ENCODE measurements at regions not wholly inside any gene's neighbourhood (a gene's known extent, or its start where the extent isn't known, plus 50 kb on each side); places are given as distances from the start of the nearest gene placed in this dataset.

DNA sequence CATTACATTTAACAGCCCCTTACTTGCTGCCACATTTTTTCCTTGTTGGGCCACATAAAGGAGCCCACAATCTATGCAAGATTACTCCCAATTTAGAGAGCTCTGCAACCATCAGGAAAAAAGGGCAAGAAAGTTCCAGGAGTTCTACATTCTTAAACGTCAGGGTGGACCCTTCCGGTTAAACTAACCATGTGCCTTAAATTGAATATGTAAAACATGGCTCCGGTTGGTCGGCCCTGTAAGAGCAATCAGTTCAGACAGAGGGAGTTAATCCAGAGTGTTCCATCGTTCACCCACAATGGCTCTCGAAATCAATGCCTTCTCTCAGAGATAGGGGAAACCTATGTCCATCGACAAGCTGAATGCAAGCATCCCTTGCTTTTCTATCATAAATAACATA lies 253.7 kb upstream of the PFKP start (continued):
- TF ChIP-seq, protein P1, sequence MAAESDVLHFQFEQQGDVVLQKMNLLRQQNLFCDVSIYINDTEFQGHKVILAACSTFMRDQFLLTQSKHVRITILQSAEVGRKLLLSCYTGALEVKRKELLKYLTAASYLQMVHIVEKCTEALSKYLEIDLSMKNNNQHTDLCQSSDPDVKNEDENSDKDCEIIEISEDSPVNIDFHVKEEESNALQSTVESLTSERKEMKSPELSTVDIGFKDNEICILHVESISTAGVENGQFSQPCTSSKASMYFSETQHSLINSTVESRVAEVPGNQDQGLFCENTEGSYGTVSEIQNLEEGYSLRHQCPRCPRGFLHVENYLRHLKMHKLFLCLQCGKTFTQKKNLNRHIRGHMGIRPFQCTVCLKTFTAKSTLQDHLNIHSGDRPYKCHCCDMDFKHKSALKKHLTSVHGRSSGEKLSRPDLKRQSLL (tag by site-specific recombination; IDR thresholded peaks at IDR 0.05): no peak
- TF ChIP-seq ZNF707 (tag by site-specific recombination; IDR thresholded peaks at IDR 0.05): no peak
- TF ChIP-seq, protein P2, sequence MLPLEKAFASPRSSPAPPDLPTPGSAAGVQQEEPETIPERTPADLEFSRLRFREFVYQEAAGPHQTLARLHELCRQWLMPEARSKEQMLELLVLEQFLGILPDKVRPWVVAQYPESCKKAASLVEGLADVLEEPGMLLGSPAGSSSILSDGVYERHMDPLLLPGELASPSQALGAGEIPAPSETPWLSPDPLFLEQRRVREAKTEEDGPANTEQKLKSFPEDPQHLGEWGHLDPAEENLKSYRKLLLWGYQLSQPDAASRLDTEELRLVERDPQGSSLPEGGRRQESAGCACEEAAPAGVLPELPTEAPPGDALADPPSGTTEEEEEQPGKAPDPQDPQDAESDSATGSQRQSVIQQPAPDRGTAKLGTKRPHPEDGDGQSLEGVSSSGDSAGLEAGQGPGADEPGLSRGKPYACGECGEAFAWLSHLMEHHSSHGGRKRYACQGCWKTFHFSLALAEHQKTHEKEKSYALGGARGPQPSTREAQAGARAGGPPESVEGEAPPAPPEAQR (tag by site-specific recombination; IDR thresholded peaks at IDR 0.05): no peak
- TF ChIP-seq ZNF140 (tag by site-specific recombination; IDR thresholded peaks at IDR 0.05): no peak
- TF ChIP-seq ZNF768 (tag by site-specific recombination; IDR thresholded peaks at IDR 0.05): no peak
- TF ChIP-seq, protein P3, sequence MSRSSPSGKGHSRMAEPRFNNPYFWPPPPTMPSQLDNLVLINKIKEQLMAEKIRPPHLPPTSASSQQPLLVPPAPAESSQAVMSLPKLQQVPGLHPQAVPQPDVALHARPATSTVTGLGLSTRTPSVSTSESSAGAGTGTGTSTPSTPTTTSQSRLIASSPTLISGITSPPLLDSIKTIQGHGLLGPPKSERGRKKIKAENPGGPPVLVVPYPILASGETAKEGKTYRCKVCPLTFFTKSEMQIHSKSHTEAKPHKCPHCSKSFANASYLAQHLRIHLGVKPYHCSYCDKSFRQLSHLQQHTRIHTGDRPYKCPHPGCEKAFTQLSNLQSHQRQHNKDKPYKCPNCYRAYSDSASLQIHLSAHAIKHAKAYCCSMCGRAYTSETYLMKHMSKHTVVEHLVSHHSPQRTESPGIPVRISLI (tag by site-specific recombination; IDR thresholded peaks at IDR 0.05): no peak
- no peak for TF ChIP-seq KLF9 (tag by site-specific recombination; IDR thresholded peaks at IDR 0.05; ENCODE audit: low read depth)
- no peak for TF ChIP-seq TRIM28 (IDR thresholded peaks at IDR 0.05; ENCODE audit: borderline replicate concordance, low read length)
- TF ChIP-seq, protein P4, sequence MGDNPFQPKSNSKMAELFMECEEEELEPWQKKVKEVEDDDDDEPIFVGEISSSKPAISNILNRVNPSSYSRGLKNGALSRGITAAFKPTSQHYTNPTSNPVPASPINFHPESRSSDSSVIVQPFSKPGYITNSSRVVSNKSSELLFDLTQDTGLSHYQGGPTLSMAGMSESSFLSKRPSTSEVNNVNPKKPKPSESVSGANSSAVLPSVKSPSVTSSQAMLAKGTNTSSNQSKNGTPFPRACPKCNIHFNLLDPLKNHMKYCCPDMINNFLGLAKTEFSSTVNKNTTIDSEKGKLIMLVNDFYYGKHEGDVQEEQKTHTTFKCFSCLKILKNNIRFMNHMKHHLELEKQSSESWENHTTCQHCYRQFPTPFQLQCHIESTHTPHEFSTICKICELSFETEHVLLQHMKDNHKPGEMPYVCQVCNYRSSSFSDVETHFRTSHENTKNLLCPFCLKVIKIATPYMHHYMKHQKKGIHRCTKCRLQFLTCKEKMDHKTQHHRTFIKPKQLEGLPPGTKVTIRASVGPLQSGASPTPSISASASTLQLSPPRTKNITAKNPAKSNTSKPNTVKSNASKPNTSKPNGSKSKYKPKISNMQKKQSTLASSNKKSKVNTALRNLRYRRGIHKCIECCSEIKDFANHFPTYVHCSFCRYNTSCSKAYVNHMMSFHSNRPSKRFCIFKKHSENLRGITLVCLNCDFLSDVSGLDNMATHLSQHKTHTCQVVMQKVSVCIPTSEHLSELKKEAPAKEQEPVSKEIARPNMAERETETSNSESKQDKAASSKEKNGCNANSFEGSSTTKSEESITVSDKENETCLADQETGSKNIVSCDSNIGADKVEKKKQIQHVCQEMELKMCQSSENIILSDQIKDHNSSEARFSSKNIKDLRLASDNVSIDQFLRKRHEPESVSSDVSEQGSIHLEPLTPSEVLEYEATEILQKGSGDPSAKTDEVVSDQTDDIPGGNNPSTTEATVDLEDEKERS (tag by site-specific recombination; IDR thresholded peaks at IDR 0.05): no peak

DNA sequence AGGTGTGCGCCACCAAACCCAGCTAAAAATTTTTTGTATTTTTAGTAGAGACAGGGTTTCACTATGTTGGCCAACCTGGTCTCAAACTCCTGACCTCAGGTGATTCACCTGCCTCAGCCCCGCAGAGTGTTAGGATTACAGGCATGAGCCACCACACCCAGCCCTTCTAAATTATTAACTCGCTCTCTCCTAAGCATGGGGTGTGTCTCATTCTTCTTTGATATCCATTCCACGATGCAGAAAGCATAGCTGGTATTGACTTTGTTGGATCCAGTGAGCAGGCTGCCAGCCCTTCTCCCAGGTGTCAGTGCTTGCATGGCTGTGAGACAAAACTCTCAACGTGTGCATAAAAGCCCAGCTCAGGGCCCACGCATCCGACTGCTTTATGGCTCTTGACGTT lies 254.1 kb upstream of the PFKP start:
- H3K4me1 ChIP-seq (ENCODE audit: control insufficient read depth, insufficient read depth, low read length): no peaks in the 10 kb centered on the region
- H3K36me3 ChIP-seq (ENCODE audit: control insufficient read depth in 2 of 2, insufficient read depth in 1 of 2, low read length in 2 of 2): no peaks in the 10 kb centered on the region
- ChIA-PET CTCF (no interaction called here), POLR2A (no interaction called here)
- TF ChIP-seq FEZF1 (tag by site-specific recombination; IDR thresholded peaks at IDR 0.05) (no peak), ZNF157 (tag by site-specific recombination; IDR thresholded peaks at IDR 0.05) (no peak), ZNF510 (tag by site-specific recombination; IDR thresholded peaks at IDR 0.05; ENCODE audit: insufficient replicate concordance) (no peak), ZNF202 (tag by site-specific recombination; IDR thresholded peaks at IDR 0.05; ENCODE audit: borderline replicate concordance) (no peak), ZNF10 (tag by site-specific recombination; IDR thresholded peaks at IDR 0.05) (no peak), ZNF585B (tag by site-specific recombination; IDR thresholded peaks at IDR 0.05) (no peak), EGR2 (tag by site-specific recombination; IDR thresholded peaks at IDR 0.05; ENCODE audit: low read depth) (no peak), ZNF433 (tag by site-specific recombination; IDR thresholded peaks at IDR 0.05; ENCODE audit: low read depth) (no peak), ZNF670 (tag by site-specific recombination; IDR thresholded peaks at IDR 0.05; ENCODE audit: low read depth) (no peak), ZNF146 (tag by site-specific recombination; IDR thresholded peaks at IDR 0.05) (no peak)
- TF ChIP-seq, protein P5, sequence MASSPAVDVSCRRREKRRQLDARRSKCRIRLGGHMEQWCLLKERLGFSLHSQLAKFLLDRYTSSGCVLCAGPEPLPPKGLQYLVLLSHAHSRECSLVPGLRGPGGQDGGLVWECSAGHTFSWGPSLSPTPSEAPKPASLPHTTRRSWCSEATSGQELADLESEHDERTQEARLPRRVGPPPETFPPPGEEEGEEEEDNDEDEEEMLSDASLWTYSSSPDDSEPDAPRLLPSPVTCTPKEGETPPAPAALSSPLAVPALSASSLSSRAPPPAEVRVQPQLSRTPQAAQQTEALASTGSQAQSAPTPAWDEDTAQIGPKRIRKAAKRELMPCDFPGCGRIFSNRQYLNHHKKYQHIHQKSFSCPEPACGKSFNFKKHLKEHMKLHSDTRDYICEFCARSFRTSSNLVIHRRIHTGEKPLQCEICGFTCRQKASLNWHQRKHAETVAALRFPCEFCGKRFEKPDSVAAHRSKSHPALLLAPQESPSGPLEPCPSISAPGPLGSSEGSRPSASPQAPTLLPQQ (tag by site-specific recombination; IDR thresholded peaks at IDR 0.05): no peak
- TF ChIP-seq, protein P6, sequence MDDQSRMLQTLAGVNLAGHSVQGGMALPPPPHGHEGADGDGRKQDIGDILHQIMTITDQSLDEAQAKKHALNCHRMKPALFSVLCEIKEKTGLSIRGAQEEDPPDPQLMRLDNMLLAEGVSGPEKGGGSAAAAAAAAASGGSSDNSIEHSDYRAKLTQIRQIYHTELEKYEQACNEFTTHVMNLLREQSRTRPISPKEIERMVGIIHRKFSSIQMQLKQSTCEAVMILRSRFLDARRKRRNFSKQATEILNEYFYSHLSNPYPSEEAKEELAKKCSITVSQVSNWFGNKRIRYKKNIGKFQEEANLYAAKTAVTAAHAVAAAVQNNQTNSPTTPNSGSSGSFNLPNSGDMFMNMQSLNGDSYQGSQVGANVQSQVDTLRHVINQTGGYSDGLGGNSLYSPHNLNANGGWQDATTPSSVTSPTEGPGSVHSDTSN (CRISPR knock-in tag; IDR thresholded peaks at IDR 0.05): no peak
- no peak overlapping the region for H3K27ac ChIP-seq (ENCODE audit: extremely low read depth, low read depth, low read length)
- H3K4me3 ChIP-seq (ENCODE audit: low read depth, low read length): no peak overlapping the region
- no peaks in the 10 kb centered on the region for H3K9me3 ChIP-seq (ENCODE audit: control insufficient read depth, insufficient read depth, low read depth, low read length)
